Keratinocyte (primary cell): ENCODE measurements at regions not wholly inside any gene's neighbourhood (a gene's known extent, or its start where the extent isn't known, plus 50 kb on each side); places are given as distances from the start of the nearest gene placed in this dataset.

Experiments used
- DNase-seq: peaks from one replicate; pipeline ENCODE4 v3.0.0-alpha.2; 2011; ENCODE audit warnings: low read depth, missing footprints, low spot score
- FAIRE-seq: peaks from 2 replicates; lab custom pipeline; 2011; peaks lifted over from hg19 to GRCh38; lab: Jason Lieb, UNC
- H2AFZ ChIP-seq: 2 replicates; pipeline ENCODE4 v1.6.0; 2012; ENCODE audit warnings: low read length, control low read depth, inconsistent platforms; ENCODE audit not compliant: control insufficient read depth
- H3K27ac ChIP-seq: 2 replicates; pipeline ENCODE4 v1.5.1; 2011; ENCODE audit warnings: low read length; ENCODE audit not compliant: control insufficient read depth, insufficient read depth
- H3K27me3 ChIP-seq: 3 replicates; pipeline ENCODE4 v1.6.0; 2011; ENCODE audit warnings: low read length; ENCODE audit not compliant: control insufficient read depth, insufficient read depth; ENCODE audit errors: extremely low read depth
- H3K36me3 ChIP-seq, 2 experiments: 2 replicates in 1 of 2; 3 replicates in 1 of 2; pipeline ENCODE4 v1.5.1; 2011; ENCODE audit warnings: low read length in 2 of 2, mild to moderate bottlenecking in 1 of 2; ENCODE audit not compliant: control insufficient read depth in 2 of 2, insufficient read depth in 2 of 2; ENCODE audit errors: extremely low read depth in 1 of 2
- H3K4me1 ChIP-seq: 3 replicates; pipeline ENCODE4 v1.5.1; 2011; ENCODE audit warnings: low read length; ENCODE audit not compliant: control insufficient read depth, insufficient read depth; ENCODE audit errors: extremely low read depth
- H3K4me2 ChIP-seq: 3 replicates; pipeline ENCODE4 v1.6.0; 2011; ENCODE audit warnings: low read depth, low read length; ENCODE audit not compliant: control insufficient read depth, insufficient read depth; ENCODE audit errors: extremely low read depth
- H3K4me3 ChIP-seq, 3 experiments: fragments of 200-600 bp in 1 of 3; sonication (generic) in 1 of 3; 2 replicates in 2 of 3; 3 replicates in 1 of 3; pipeline ENCODE4 v1.5.1; 2011 to 2016; ENCODE audit warnings: low read length in 3 of 3, mild to moderate bottlenecking in 3 of 3, control low read depth in 2 of 3, inconsistent platforms in 1 of 3, low read depth in 1 of 3, mixed read lengths in 1 of 3, mixed run types in 1 of 3, moderate library complexity in 1 of 3; ENCODE audit not compliant: control insufficient read depth in 2 of 3, insufficient read depth in 2 of 3; ENCODE audit errors: extremely low read depth in 1 of 3
- H3K79me2 ChIP-seq: 2 replicates; pipeline ENCODE4 v1.6.0; 2012; ENCODE audit warnings: low read length; ENCODE audit not compliant: control insufficient read depth, insufficient read depth
- H3K9ac ChIP-seq: 3 replicates; pipeline ENCODE4 v1.6.0; 2011; ENCODE audit warnings: low read length; ENCODE audit not compliant: control insufficient read depth, insufficient read depth; ENCODE audit errors: extremely low read depth
- H3K9me1 ChIP-seq: 3 replicates; pipeline ENCODE4 v1.6.0; 2011; ENCODE audit warnings: low read length; ENCODE audit not compliant: control insufficient read depth, insufficient read depth; ENCODE audit errors: extremely low read depth
- H3K9me3 ChIP-seq: 2 replicates; pipeline ENCODE4 v1.5.1; 2012; ENCODE audit warnings: low read depth, low read length; ENCODE audit not compliant: control insufficient read depth
- H4K20me1 ChIP-seq: 3 replicates; pipeline ENCODE4 v1.6.0; 2011; ENCODE audit warnings: low read length; ENCODE audit not compliant: control insufficient read depth, insufficient read depth; ENCODE audit errors: extremely low read depth
- CTCF ChIP-seq, 3 experiments: IDR thresholded peaks in 1 of 3; conservative IDR thresholded peaks in 1 of 3; optimal IDR thresholded peaks in 1 of 3; 2 replicates in 2 of 3; 3 replicates in 1 of 3; pipeline versions ENCODE3 to v1.5.1; 2011; ENCODE audit warnings: low read length in 3 of 3, mild to moderate bottlenecking in 3 of 3, moderate library complexity in 2 of 3, control low read depth in 1 of 3, inconsistent platforms in 1 of 3; ENCODE audit not compliant: insufficient read depth in 2 of 3; ENCODE audit errors: extremely low read depth in 1 of 3
- EZH2 ChIP-seq: IDR thresholded peaks from one replicate; pipeline ENCODE4 v1.6.1; 2012; ENCODE audit warnings: inconsistent platforms, mild to moderate bottlenecking, low read length, moderate library complexity
- dilution Hi-C: fragments of 300-500 bp; cut with MboI; formaldehyde crosslinking; loops from one replicate; pipeline ENCODE4 v1.7.0; 2020; ENCODE audit warnings: low sequenced_read_pairs; ENCODE audit not compliant: extremely low pct_ligation_motif_present

GRCh38 chr6:19087897-19088296, 700.7 kb downstream of the RNF144B start:
- Histone ChIP-seq H3K4me3 (no peak overlapping the region), H3K27me3 (no peaks in the 10 kb centered on the region), H4K20me1 (no peaks in the 10 kb centered on the region), H3K79me2 (no peaks in the 10 kb centered on the region), H3K9ac (no peak overlapping the region), H3K36me3 (no peaks in the 10 kb centered on the region), H3K9me3 (no peaks in the 10 kb centered on the region), H3K9me1 (no peaks in the 10 kb centered on the region), H2AFZ (no peak overlapping the region), H3K27ac (no peak overlapping the region), H3K4me1 (no peaks in the 10 kb centered on the region), H3K4me2 (no peak overlapping the region)
- no peak for DNase-seq
- dilution Hi-C loops, result no loop called here
- TF ChIP-seq EZH2 (no peak), CTCF (optimal IDR thresholded peaks at IDR 0.05 in 1 of 3, IDR thresholded peaks at IDR 0.05 in 1 of 3, conservative IDR thresholded peaks at IDR 0.05 in 1 of 3; ENCODE audit: extremely low read depth in 1 of 3, insufficient read depth in 2 of 3, low read length in 3 of 3) (no peak)
- no peak for FAIRE-seq

GRCh38 chr6:19100752-19101151, 713.6 kb downstream of the RNF144B start:
- Histone ChIP-seq H3K36me3 (no peaks in the 10 kb centered on the region), H3K27me3 (no peaks in the 10 kb centered on the region), H3K4me2 (no peak overlapping the region), H3K9ac (no peak overlapping the region), H3K27ac (no peak overlapping the region), H3K79me2 (no peaks in the 10 kb centered on the region), H3K9me3 (no peaks in the 10 kb centered on the region), H3K4me1 (no peaks in the 10 kb centered on the region), H4K20me1 (no peaks in the 10 kb centered on the region), H3K9me1 (no peaks in the 10 kb centered on the region), H3K4me3 (no peak overlapping the region), H2AFZ (no peak overlapping the region)
- FAIRE-seq (no peak), DNase-seq (no peak)
- TF ChIP-seq EZH2, result no peak
- TF ChIP-seq CTCF (optimal IDR thresholded peaks at IDR 0.05 in 1 of 3, IDR thresholded peaks at IDR 0.05 in 1 of 3, conservative IDR thresholded peaks at IDR 0.05 in 1 of 3; ENCODE audit: extremely low read depth in 1 of 3, insufficient read depth in 2 of 3, low read length in 3 of 3), result no peak
- dilution Hi-C loops, result no loop called here
